ENCODE measurements at regions not wholly inside any gene's neighbourhood (a gene's known extent, or its start where the extent isn't known, plus 50 kb on each side); places are given as distances from the start of the nearest gene placed in this dataset.

GRCh38 chrX:122113896-122114295 lies 1066.5 kb downstream of the GLUD2 start:
- Histone ChIP-seq H3K4me3 (no peak overlapping the region), H3K27ac (no peak overlapping the region), H3K9me3 (no peaks in the 10 kb centered on the region), H3K27me3 (no peaks in the 10 kb centered on the region), H3K36me3 (no peaks in the 10 kb centered on the region), H3K4me1 (no peaks in the 10 kb centered on the region)
- TF ChIP-seq POLR2AphosphoS5 (IDR thresholded peaks at IDR 0.05) (no peak), EP300 (IDR thresholded peaks at IDR 0.05) (no peak), CTCF (IDR thresholded peaks at IDR 0.05) (no peak), POLR2A (IDR thresholded peaks at IDR 0.05) (no peak)
- no peak for DNase-seq
- WGBS, 2 donors = 79 to 100% methylated on average over 2 to 4 of the region's 4 CpGs
- no peak for ATAC-seq (ENCODE audit: low FRiP score in 2 of 2)

GRCh38 chrX:122115604-122116003 lies 1068.2 kb downstream of the GLUD2 start:
- H3K9me3 ChIP-seq = no peaks in the 10 kb centered on the region
- no peak for ATAC-seq (ENCODE audit: low FRiP score in 2 of 2)
- H3K27ac ChIP-seq = no peak overlapping the region
- WGBS, 2 donors = 39 to 60% methylated on average over 6 of the region's 6 CpGs
- DNase-seq = no peak
- no peaks in the 10 kb centered on the region for H3K36me3 ChIP-seq
- no peaks in the 10 kb centered on the region for H3K4me1 ChIP-seq
- no peak for TF ChIP-seq POLR2A (IDR thresholded peaks at IDR 0.05)
- no peak for TF ChIP-seq CTCF (IDR thresholded peaks at IDR 0.05)
- no peak for TF ChIP-seq EP300 (IDR thresholded peaks at IDR 0.05)
- TF ChIP-seq POLR2AphosphoS5 (IDR thresholded peaks at IDR 0.05) = no peak
- H3K27me3 ChIP-seq = no peaks in the 10 kb centered on the region
- H3K4me3 ChIP-seq = no peak overlapping the region

GRCh38 chrX:122119361-122119760 lies 1064.7 kb upstream of the GRIA3 start:
- no peaks in the 10 kb centered on the region for H3K36me3 ChIP-seq
- TF ChIP-seq EP300 (IDR thresholded peaks at IDR 0.05) (no peak), POLR2AphosphoS5 (IDR thresholded peaks at IDR 0.05) (no peak), CTCF (IDR thresholded peaks at IDR 0.05) (no peak), POLR2A (IDR thresholded peaks at IDR 0.05) (no peak)
- ATAC-seq (ENCODE audit: low FRiP score in 2 of 2) = no peak

GRCh38 chrX:122122274-122122673 lies 1061.8 kb upstream of the GRIA3 start:
- Histone ChIP-seq H3K4me1 (no peaks in the 10 kb centered on the region), H3K36me3 (no peaks in the 10 kb centered on the region), H3K9me3 (no peaks in the 10 kb centered on the region), H3K27ac (no peak overlapping the region), H3K27me3 (no peaks in the 10 kb centered on the region), H3K4me3 (no peak overlapping the region)
- DNase-seq (no peak), ATAC-seq (ENCODE audit: low FRiP score in 2 of 2) (no peak)
- 59 to 91% methylated on average over 2 of the region's 2 CpGs for WGBS, 2 donors
- TF ChIP-seq POLR2AphosphoS5 (IDR thresholded peaks at IDR 0.05) = no peak
- no peak for TF ChIP-seq CTCF (IDR thresholded peaks at IDR 0.05)
- TF ChIP-seq EP300 (IDR thresholded peaks at IDR 0.05) = no peak
- no peak for TF ChIP-seq POLR2A (IDR thresholded peaks at IDR 0.05)

More at GRCh38 chrX:122119361-122119760, 1064.7 kb upstream of the GRIA3 start:
- no peak overlapping the region for H3K4me3 ChIP-seq
- no peaks in the 10 kb centered on the region for H3K4me1 ChIP-seq
- H3K27me3 ChIP-seq = no peaks in the 10 kb centered on the region
- H3K27ac ChIP-seq = no peak overlapping the region
- no peaks in the 10 kb centered on the region for H3K9me3 ChIP-seq
- DNase-seq = no peak

- H3K27me3 ChIP-seq = no peaks in the 10 kb centered on the region
- no peak for TF ChIP-seq POLR2A (IDR thresholded peaks at IDR 0.05)
- no peak for TF ChIP-seq CTCF (IDR thresholded peaks at IDR 0.05)
- no peak for TF ChIP-seq POLR2AphosphoS5 (IDR thresholded peaks at IDR 0.05)
- no peak for TF ChIP-seq EP300 (IDR thresholded peaks at IDR 0.05)
- WGBS, 2 donors = 67 to 100% methylated on average over 1 of the region's 1 CpG
- no peak overlapping the region for H3K27ac ChIP-seq
- no peak overlapping the region for H3K4me3 ChIP-seq
- no peaks in the 10 kb centered on the region for H3K36me3 ChIP-seq
- ATAC-seq (ENCODE audit: low FRiP score in 2 of 2) (no peak), DNase-seq (no peak)
- H3K4me1 ChIP-seq = no peaks in the 10 kb centered on the region
- peaks cover 0 to 5% (median 0%) of the 10 kb centered on the region in 4 donors for H3K9me3 ChIP-seq
Observed at GRCh38 chrX:122133478-122133877, 1050.6 kb upstream of the GRIA3 start.
